Astrocyte (in vitro differentiated cells and primary cell): ENCODE measurements at regions not wholly inside any gene's neighbourhood (a gene's known extent, or its start where the extent isn't known, plus 50 kb on each side); places are given as distances from the start of the nearest gene placed in this dataset.
"Not testable (repeated sequence)": the region's sequence is repeated elsewhere in the genome, so short reads cannot be mapped to it uniquely, and the experiment has no call there.

Experiments used
- DNase-seq: peaks from one replicate; pipeline ENCODE4 v3.0.0-alpha.2; 2010; ENCODE audit warnings: low read depth
- FAIRE-seq: peaks from 2 replicates; lab custom pipeline; 2011; peaks lifted over from hg19 to GRCh38; lab: Jason Lieb, UNC
- H2AFZ ChIP-seq: 2 replicates; pipeline ENCODE4 v1.6.0; 2012; ENCODE audit warnings: low read depth, low read length, inconsistent platforms
- H3K27ac ChIP-seq: 2 replicates; pipeline ENCODE4 v1.5.1; 2011; ENCODE audit warnings: low read depth, low read length, inconsistent platforms
- H3K27me3 ChIP-seq: 2 replicates; pipeline ENCODE4 v1.6.0; 2011; ENCODE audit warnings: low read length, inconsistent platforms; ENCODE audit not compliant: insufficient read depth
- H3K36me3 ChIP-seq: 2 replicates; pipeline ENCODE4 v1.5.1; 2011; ENCODE audit warnings: low read length, inconsistent platforms; ENCODE audit not compliant: insufficient read depth
- H3K4me1 ChIP-seq: 2 replicates; pipeline ENCODE4 v1.5.1; 2011; ENCODE audit warnings: low read length, inconsistent platforms; ENCODE audit not compliant: insufficient read depth
- H3K4me2 ChIP-seq: 2 replicates; pipeline ENCODE4 v1.6.0; 2012; ENCODE audit warnings: low read length, inconsistent platforms
- H3K4me3 ChIP-seq: 2 replicates; pipeline ENCODE4 v1.5.1; 2011; ENCODE audit warnings: low read depth, mild to moderate bottlenecking, low read length, inconsistent platforms; ENCODE audit not compliant: insufficient read depth
- H3K79me2 ChIP-seq: 2 replicates; pipeline ENCODE4 v1.6.0; 2012; ENCODE audit warnings: mild to moderate bottlenecking, low read length, inconsistent platforms; ENCODE audit not compliant: insufficient read depth
- H3K9ac ChIP-seq: 2 replicates; pipeline ENCODE4 v1.6.0; 2012; ENCODE audit warnings: mild to moderate bottlenecking, low read length, inconsistent platforms
- H3K9me3 ChIP-seq: 2 replicates; pipeline ENCODE4 v1.5.1; 2012; ENCODE audit warnings: low read depth, mild to moderate bottlenecking, low read length, inconsistent platforms; ENCODE audit not compliant: insufficient read depth
- H4K20me1 ChIP-seq: 2 replicates; pipeline ENCODE4 v1.6.0; 2012; ENCODE audit warnings: low read length, inconsistent platforms; ENCODE audit not compliant: insufficient read depth
- H3K27ac Mint-ChIP-seq: one replicate; pipeline ENCODE4 v1.8.0; 2021; ENCODE audit warnings: mild to moderate bottlenecking, mixed read lengths; ENCODE audit not compliant: unreplicated experiment
- H3K27me3 Mint-ChIP-seq: one replicate; pipeline ENCODE4 v1.8.0; 2021; ENCODE audit warnings: low read depth, mixed read lengths; ENCODE audit not compliant: unreplicated experiment
- H3K36me3 Mint-ChIP-seq: one replicate; pipeline ENCODE4 v1.8.0; 2021; ENCODE audit warnings: low read depth, mixed read lengths; ENCODE audit not compliant: unreplicated experiment
- H3K4me1 Mint-ChIP-seq: one replicate; pipeline ENCODE4 v1.8.0; 2021; ENCODE audit warnings: low read depth, mixed read lengths; ENCODE audit not compliant: unreplicated experiment
- H3K4me3 Mint-ChIP-seq: one replicate; pipeline ENCODE4 v1.8.0; 2021; ENCODE audit warnings: mild to moderate bottlenecking, moderate library complexity, mixed read lengths; ENCODE audit not compliant: unreplicated experiment
- H3K9me3 Mint-ChIP-seq: one replicate; pipeline ENCODE4 v1.8.0; 2021; ENCODE audit warnings: mild to moderate bottlenecking, mixed read lengths; ENCODE audit not compliant: unreplicated experiment
- EZH2 ChIP-seq: IDR thresholded peaks from 2 replicates; pipeline ENCODE4 v1.6.1; 2012; ENCODE audit warnings: mild to moderate bottlenecking, low read length, inconsistent platforms; ENCODE audit not compliant: insufficient read depth
- TF ChIP-seq, protein P1 (sequence below): IDR thresholded peaks from 2 replicates; pipeline ENCODE4 v1.5.1; 2011; ENCODE audit warnings: low read depth, mild to moderate bottlenecking, inconsistent platforms, low read length, moderate library complexity; ENCODE audit not compliant: insufficient read depth

- H3K9ac ChIP-seq, H3K4me1 Mint-ChIP-seq, H3K9me3 Mint-ChIP-seq, H3K27ac ChIP-seq, H3K4me1 ChIP-seq, FAIRE-seq, DNase-seq, H3K27me3 ChIP-seq, H3K79me2 ChIP-seq, H3K9me3 ChIP-seq, H3K27me3 Mint-ChIP-seq, H3K36me3 Mint-ChIP-seq, H4K20me1 ChIP-seq, H2AFZ ChIP-seq, H3K36me3 ChIP-seq, H3K4me3 Mint-ChIP-seq, H3K27ac Mint-ChIP-seq, H3K4me3 ChIP-seq, H3K4me2 ChIP-seq: not testable (repeated sequence)
Measured at GRCh38 chr5:19288311-19288710, 699.7 kb downstream of the CDH18 start.

DNA sequence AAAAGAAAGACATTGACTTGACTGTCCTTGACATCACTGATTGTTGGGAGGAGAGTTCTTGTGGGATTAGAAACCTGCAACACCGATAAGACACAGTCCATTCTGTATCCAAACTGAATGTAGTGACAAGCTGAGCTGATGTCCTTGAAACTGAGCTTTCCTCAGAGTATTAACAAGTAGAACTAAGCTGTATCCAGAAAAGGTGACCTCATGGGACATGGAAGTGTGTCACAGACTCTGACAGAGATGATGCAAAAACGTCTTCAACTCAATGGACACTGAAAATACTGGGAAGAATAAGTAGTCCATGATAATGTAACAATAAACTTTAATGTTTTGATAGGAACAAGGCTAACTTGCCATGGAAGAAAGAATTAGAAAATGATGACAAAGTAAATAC lies 690.1 kb downstream of the CDH18 start:
- Mint-ChIP-seq H3K9me3 (no peaks in the 10 kb centered on the region), H3K4me3 (no peak overlapping the region), H3K27me3 (no peaks in the 10 kb centered on the region), H3K27ac (no peak overlapping the region), H3K36me3 (no peaks in the 10 kb centered on the region), H3K4me1 (no peaks in the 10 kb centered on the region)
- no peak for TF ChIP-seq EZH2
- TF ChIP-seq, protein P1, sequence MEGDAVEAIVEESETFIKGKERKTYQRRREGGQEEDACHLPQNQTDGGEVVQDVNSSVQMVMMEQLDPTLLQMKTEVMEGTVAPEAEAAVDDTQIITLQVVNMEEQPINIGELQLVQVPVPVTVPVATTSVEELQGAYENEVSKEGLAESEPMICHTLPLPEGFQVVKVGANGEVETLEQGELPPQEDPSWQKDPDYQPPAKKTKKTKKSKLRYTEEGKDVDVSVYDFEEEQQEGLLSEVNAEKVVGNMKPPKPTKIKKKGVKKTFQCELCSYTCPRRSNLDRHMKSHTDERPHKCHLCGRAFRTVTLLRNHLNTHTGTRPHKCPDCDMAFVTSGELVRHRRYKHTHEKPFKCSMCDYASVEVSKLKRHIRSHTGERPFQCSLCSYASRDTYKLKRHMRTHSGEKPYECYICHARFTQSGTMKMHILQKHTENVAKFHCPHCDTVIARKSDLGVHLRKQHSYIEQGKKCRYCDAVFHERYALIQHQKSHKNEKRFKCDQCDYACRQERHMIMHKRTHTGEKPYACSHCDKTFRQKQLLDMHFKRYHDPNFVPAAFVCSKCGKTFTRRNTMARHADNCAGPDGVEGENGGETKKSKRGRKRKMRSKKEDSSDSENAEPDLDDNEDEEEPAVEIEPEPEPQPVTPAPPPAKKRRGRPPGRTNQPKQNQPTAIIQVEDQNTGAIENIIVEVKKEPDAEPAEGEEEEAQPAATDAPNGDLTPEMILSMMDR, result no peak
- FAIRE-seq, result no peak
- H3K79me2 ChIP-seq, result no peaks in the 10 kb centered on the region
- no peaks in the 10 kb centered on the region for H3K27me3 ChIP-seq
- H3K9ac ChIP-seq, result no peak overlapping the region
- no peaks in the 10 kb centered on the region for H3K4me1 ChIP-seq
- no peaks in the 10 kb centered on the region for H4K20me1 ChIP-seq
- no peak overlapping the region for H3K4me2 ChIP-seq
- H3K27ac ChIP-seq, result no peak overlapping the region
- H3K4me3 ChIP-seq, result no peak overlapping the region
- H3K36me3 ChIP-seq, result no peaks in the 10 kb centered on the region
- H2AFZ ChIP-seq, result no peak overlapping the region
- DNase-seq, result no peak
- H3K9me3 ChIP-seq, result no peaks in the 10 kb centered on the region

DNA sequence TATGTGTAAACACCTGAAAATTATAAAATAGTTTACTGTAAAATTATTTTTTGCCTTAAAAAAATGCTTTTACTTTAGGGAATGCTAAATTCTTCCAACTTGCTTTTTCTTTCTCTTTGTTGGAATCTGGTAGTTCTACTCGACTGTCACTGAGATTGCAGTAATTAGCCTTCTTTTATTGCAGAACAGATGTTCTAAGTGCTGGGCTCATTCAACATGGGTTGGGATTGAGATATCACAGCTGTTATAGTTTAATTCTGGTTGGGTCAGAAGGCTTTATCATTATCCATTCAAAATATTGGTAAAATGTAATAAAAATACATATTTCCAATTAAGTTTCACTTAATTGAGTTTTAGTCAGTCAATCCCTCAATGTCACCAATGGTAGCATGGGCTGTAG lies 686.7 kb downstream of the CDH18 start:
- no peak overlapping the region for H3K9ac ChIP-seq
- no peaks in the 10 kb centered on the region for H3K36me3 ChIP-seq
- H3K27ac Mint-ChIP-seq, result no peak overlapping the region
- no peaks in the 10 kb centered on the region for H3K27me3 ChIP-seq
- no peaks in the 10 kb centered on the region for H3K79me2 ChIP-seq
- FAIRE-seq (no peak), DNase-seq (no peak)
- no peak overlapping the region for H3K4me2 ChIP-seq
- no peaks in the 10 kb centered on the region for H3K4me1 Mint-ChIP-seq
- no peaks in the 10 kb centered on the region for H3K36me3 Mint-ChIP-seq
- no peaks in the 10 kb centered on the region for H3K9me3 ChIP-seq
- H3K4me3 Mint-ChIP-seq, result no peak overlapping the region
- peaks cover 2% of the 10 kb centered on the region for H3K9me3 Mint-ChIP-seq
- no peak overlapping the region for H3K4me3 ChIP-seq
- no peak overlapping the region for H3K27ac ChIP-seq
- no peak overlapping the region for H2AFZ ChIP-seq
- no peaks in the 10 kb centered on the region for H3K27me3 Mint-ChIP-seq
- TF ChIP-seq EZH2, result no peak
- TF ChIP-seq, protein P1, result no peak
- H3K4me1 ChIP-seq, result no peaks in the 10 kb centered on the region
- H4K20me1 ChIP-seq, result no peaks in the 10 kb centered on the region
